Right cardiac atrium (tissue), 5 donors: ENCODE measurements at regions not wholly inside any gene's neighbourhood (a gene's known extent, or its start where the extent isn't known, plus 50 kb on each side); places are given as distances from the start of the nearest gene placed in this dataset.

ENCODE experiments used
- ATAC-seq, 2 donors: fragments of 200-7000 bp; cut with Tn5 transposase; one replicate each; pipeline versions ENCODE4 v1.8.0 to v1.9.1; 2020; ENCODE audit warnings: moderate library complexity in 2 of 2, mild to moderate bottlenecking in 1 of 2
- DNase-seq, 3 donors: peaks; one replicate each; pipeline ENCODE4 v3.0.0-alpha.2; 2020
- H3K27ac ChIP-seq: one replicate; pipeline ENCODE4 v1.5.1; 2013; ENCODE audit warnings: mild to moderate bottlenecking, low read length, control low read depth, moderate library complexity
- H3K27me3 ChIP-seq: one replicate; pipeline ENCODE4 v1.6.1; 2013; ENCODE audit not compliant: control insufficient read depth, insufficient read depth
- H3K4me1 ChIP-seq: one replicate; pipeline ENCODE4 v1.6.1; 2013; ENCODE audit warnings: low read length; ENCODE audit not compliant: control insufficient read depth, insufficient read depth
- H3K4me3 ChIP-seq: one replicate; pipeline ENCODE4 v1.5.1; 2013; ENCODE audit warnings: low read length, control low read depth
- H3K9me3 ChIP-seq: one replicate; pipeline ENCODE4 v1.6.1; 2013; ENCODE audit warnings: low read length; ENCODE audit not compliant: control insufficient read depth
- WGBS: extraction: QIAGEN DNeasy Blood & Tissue Kit; methylation state at CpG from one replicate; pipeline ENCODE4 v1.1.7; 2013; 5-methylcytosine and 5-hydroxymethylcytosine counted together
- intact Hi-C, 4 donors: fragments of 100-400 bp; cut with DNase I; formaldehyde crosslinking; loops; one replicate each; pipeline versions ENCODE4 v1.11.0 to v1.14.0; 2022 to 2023
- donor health status: healthy with polysubstance abuse.
- donor health status: DM: no; HTN: yes; CAD: no.
- donor health status: DM: no; HTN: no; CAD: no.
- donor health status: DM: no; HTN: yes; CAD: no; lungs with severe emphysema.
- donor health status: DM: yes; HTN: yes; CAD: no.

- intact Hi-C loops, result no loop called here
- DNase-seq, result peak in 1 of 3 donors; percentile 43
- 56% methylated on average over 41 of the region's 41 CpGs for WGBS
These were observed 458.5 kb downstream of the BRD1 start for GRCh38 chr22:49368976-49369725.

GRCh38 chr22:49368221-49368975 lies 459.3 kb downstream of the BRD1 start:
- DNase-seq (peak in 1 of 3 donors; percentile 19), ATAC-seq (no peak)
- intact Hi-C loops, result no loop called here
- no peak overlapping the region for H3K4me3 ChIP-seq
- H3K27me3 ChIP-seq, result no peaks in the 10 kb centered on the region
- H3K9me3 ChIP-seq, result no peaks in the 10 kb centered on the region
- no peak overlapping the region for H3K27ac ChIP-seq
- 82% methylated on average over 19 of the region's 19 CpGs for WGBS
- no peaks in the 10 kb centered on the region for H3K4me1 ChIP-seq

More at GRCh38 chr22:49368976-49369725, 458.5 kb downstream of the BRD1 start:
- Histone ChIP-seq H3K27ac (no peak overlapping the region), H3K4me3 (no peak overlapping the region), H3K4me1 (no peaks in the 10 kb centered on the region), H3K9me3 (no peaks in the 10 kb centered on the region), H3K27me3 (no peaks in the 10 kb centered on the region)
- no peak for ATAC-seq

- no peak overlapping the region for H3K27ac ChIP-seq
- no peaks in the 10 kb centered on the region for H3K9me3 ChIP-seq
- H3K4me1 ChIP-seq, result no peaks in the 10 kb centered on the region
- intact Hi-C loops, result no loop called here
- H3K4me3 ChIP-seq, result no peak overlapping the region
- H3K27me3 ChIP-seq, result no peaks in the 10 kb centered on the region
- DNase-seq (no peak), ATAC-seq (no peak)
- 67% methylated on average over 10 of the region's 10 CpGs for WGBS
These were observed 460.5 kb downstream of the BRD1 start for GRCh38 chr22:49367041-49367697.

GRCh38 chr22:49366437-49366836 lies 461.2 kb downstream of the BRD1 start:
- Histone ChIP-seq H3K4me3 (no peak overlapping the region), H3K27ac (no peak overlapping the region), H3K4me1 (no peaks in the 10 kb centered on the region), H3K9me3 (no peaks in the 10 kb centered on the region), H3K27me3 (no peaks in the 10 kb centered on the region)
- ATAC-seq (no peak), DNase-seq (peak in 1 of 3 donors; percentile 28)
- intact Hi-C loops, result no loop called here
- 77% methylated on average over 11 of the region's 11 CpGs for WGBS

GRCh38 chr22:49365910-49366309 lies 461.8 kb downstream of the BRD1 start:
- 72% methylated on average over 14 of the region's 14 CpGs for WGBS

GRCh38 chr22:49365191-49365837 lies 462.4 kb downstream of the BRD1 start:
- Histone ChIP-seq H3K9me3 (no peaks in the 10 kb centered on the region), H3K27me3 (no peaks in the 10 kb centered on the region), H3K27ac (no peak overlapping the region), H3K4me3 (no peak overlapping the region), H3K4me1 (no peaks in the 10 kb centered on the region)
- no peak for DNase-seq
- WGBS, result 84% methylated on average over 15 of the region's 15 CpGs
- ATAC-seq, result no peak
- intact Hi-C loops, result no loop called here

More at GRCh38 chr22:49365910-49366309, 461.8 kb downstream of the BRD1 start:
- Histone ChIP-seq H3K4me1 (no peaks in the 10 kb centered on the region), H3K4me3 (no peak overlapping the region), H3K9me3 (no peaks in the 10 kb centered on the region), H3K27ac (no peak overlapping the region), H3K27me3 (no peaks in the 10 kb centered on the region)
- no peak for DNase-seq
- intact Hi-C loops, result no loop called here
- no peak for ATAC-seq

- intact Hi-C loops, result no loop called here
- no peak for ATAC-seq
- DNase-seq, result peak in 1 of 3 donors; percentile 27
- Histone ChIP-seq H3K27ac (no peak overlapping the region), H3K4me1 (no peaks in the 10 kb centered on the region), H3K27me3 (no peaks in the 10 kb centered on the region), H3K4me3 (no peak overlapping the region), H3K9me3 (no peaks in the 10 kb centered on the region)
- 76% methylated on average over 15 of the region's 15 CpGs for WGBS
These were observed 463.3 kb downstream of the BRD1 start for GRCh38 chr22:49364398-49364797.

- no peaks in the 10 kb centered on the region for H3K4me1 ChIP-seq
- WGBS, result 88% methylated on average over 27 of the region's 27 CpGs
- H3K4me3 ChIP-seq, result no peak overlapping the region
- intact Hi-C loops, result no loop called here
- no peak overlapping the region for H3K27ac ChIP-seq
- no peaks in the 10 kb centered on the region for H3K27me3 ChIP-seq
- peak in 1 of 3 donors; percentile 24 for DNase-seq
- no peak for ATAC-seq
- H3K9me3 ChIP-seq, result no peaks in the 10 kb centered on the region
These were observed 464.0 kb downstream of the BRD1 start for GRCh38 chr22:49363526-49364230.

GRCh38 chr22:49362211-49362839 lies 465.3 kb downstream of the BRD1 start:
- no peaks in the 10 kb centered on the region for H3K9me3 ChIP-seq
- no peak overlapping the region for H3K4me3 ChIP-seq
- 55% methylated on average over 13 of the region's 13 CpGs for WGBS
- no peak for DNase-seq
- H3K27me3 ChIP-seq, result no peaks in the 10 kb centered on the region
- ATAC-seq, result no peak
- intact Hi-C loops, result no loop called here
- no peaks in the 10 kb centered on the region for H3K4me1 ChIP-seq
- H3K27ac ChIP-seq, result no peak overlapping the region

- no peak for ATAC-seq
- no peaks in the 10 kb centered on the region for H3K27me3 ChIP-seq
- H3K4me1 ChIP-seq, result no peaks in the 10 kb centered on the region
- no peaks in the 10 kb centered on the region for H3K9me3 ChIP-seq
- H3K4me3 ChIP-seq, result no peak overlapping the region
- no peak overlapping the region for H3K27ac ChIP-seq
- intact Hi-C loops, result no loop called here
- 47% methylated on average over 4 of the region's 4 CpGs for WGBS
- DNase-seq, result no peak
These were observed 466.5 kb downstream of the BRD1 start for GRCh38 chr22:49361164-49361563.
